ENCODE measurements at regions not wholly inside any gene's neighbourhood (a gene's known extent, or its start where the extent isn't known, plus 50 kb on each side); places are given as distances from the start of the nearest gene placed in this dataset.

- H3K27ac ChIP-seq (ENCODE audit: low read depth, low read length, poor library complexity, severe bottlenecking) = no peak overlapping the region
- POLR2A ChIA-PET = no interaction called here
- no peak overlapping the region for H3K4me3 ChIP-seq (ENCODE audit: low read depth, low read length, poor library complexity, severe bottlenecking)
- no peak for DNase-seq (ENCODE audit: low spot score)
- CTCF ChIA-PET (ENCODE audit: unreplicated experiment) = no interaction called here
- no TSS peak for BruUV-seq (replicated peaks)
- no peaks in the 10 kb centered on the region for H3K36me3 ChIP-seq (ENCODE audit: insufficient read depth, low read length)
- H3K9me3 ChIP-seq (ENCODE audit: low read length) = no peaks in the 10 kb centered on the region
- no peaks in the 10 kb centered on the region for H3K4me1 ChIP-seq (ENCODE audit: insufficient read depth, low read length, poor library complexity, severe bottlenecking)
- intact Hi-C loops (cut with micrococcal nuclease; ENCODE audit: unreplicated experiment) = no loop called here
- H2AFZ ChIP-seq (ENCODE audit: low read length) = no peak overlapping the region
- no peaks in the 10 kb centered on the region for H3K9me2 ChIP-seq (ENCODE audit: insufficient read depth, low read length)
- no peaks in the 10 kb centered on the region for H4K20me1 ChIP-seq (ENCODE audit: insufficient read depth, low read length)
- no peak for TF ChIP-seq CTCF (conservative IDR thresholded peaks at IDR 0.05; ENCODE audit: low read length)
- TF ChIP-seq EZH2phosphoT487 (IDR thresholded peaks at IDR 0.05; ENCODE audit: borderline replicate concordance, low read depth, low read length) = no peak
- no peak overlapping the region for H3K4me2 ChIP-seq (ENCODE audit: low read length)
- H3K79me2 ChIP-seq (ENCODE audit: insufficient read depth, low read depth, low read length) = no peaks in the 10 kb centered on the region
These were observed 108.9 kb downstream of the SAMD9 start for GRCh38 chr7:93008833-93009232.

GRCh38 chr7:93006480-93007095, 111.2 kb downstream of the SAMD9 start:
- CTCF ChIA-PET (ENCODE audit: unreplicated experiment) = no interaction called here
- BruUV-seq (replicated peaks) = no TSS peak
- POLR2A ChIA-PET = interaction anchor here (0.6 kb wide), 1 partner anchor 42 kb away, joined by 3 read pairs; no protein-coding TSS in a partner anchor
- intact Hi-C loops (cut with micrococcal nuclease; ENCODE audit: unreplicated experiment) = no loop called here
- H3K36me3 ChIP-seq (ENCODE audit: insufficient read depth, low read length) = no peaks in the 10 kb centered on the region
- no peak overlapping the region for H2AFZ ChIP-seq (ENCODE audit: low read length)
- H3K4me2 ChIP-seq (ENCODE audit: low read length) = no peak overlapping the region
- H3K4me3 ChIP-seq (ENCODE audit: low read depth, low read length, poor library complexity, severe bottlenecking) = no peak overlapping the region
- no peaks in the 10 kb centered on the region for H3K4me1 ChIP-seq (ENCODE audit: insufficient read depth, low read length, poor library complexity, severe bottlenecking)
- no peak for DNase-seq (ENCODE audit: low spot score)
- H3K27ac ChIP-seq (ENCODE audit: low read depth, low read length, poor library complexity, severe bottlenecking) = no peak overlapping the region
- H3K9me2 ChIP-seq (ENCODE audit: insufficient read depth, low read length) = no peaks in the 10 kb centered on the region
- TF ChIP-seq CTCF (conservative IDR thresholded peaks at IDR 0.05; ENCODE audit: low read length) = no peak
- TF ChIP-seq EZH2phosphoT487 (IDR thresholded peaks at IDR 0.05; ENCODE audit: borderline replicate concordance, low read depth, low read length) = no peak
- no peaks in the 10 kb centered on the region for H4K20me1 ChIP-seq (ENCODE audit: insufficient read depth, low read length)
- no peaks in the 10 kb centered on the region for H3K79me2 ChIP-seq (ENCODE audit: insufficient read depth, low read depth, low read length)
- no peaks in the 10 kb centered on the region for H3K9me3 ChIP-seq (ENCODE audit: low read length)

GRCh38 chr7:93004906-93005305, 112.9 kb downstream of the SAMD9 start:
- no peak for DNase-seq (ENCODE audit: low spot score)
- Histone ChIP-seq H3K9me3 (ENCODE audit: low read length) (no peaks in the 10 kb centered on the region), H3K4me1 (ENCODE audit: insufficient read depth, low read length, poor library complexity, severe bottlenecking) (no peaks in the 10 kb centered on the region), H3K36me3 (ENCODE audit: insufficient read depth, low read length) (no peaks in the 10 kb centered on the region), H3K27ac (ENCODE audit: low read depth, low read length, poor library complexity, severe bottlenecking) (no peak overlapping the region), H3K79me2 (ENCODE audit: insufficient read depth, low read depth, low read length) (no peaks in the 10 kb centered on the region), H3K4me2 (ENCODE audit: low read length) (no peak overlapping the region), H3K9me2 (ENCODE audit: insufficient read depth, low read length) (no peaks in the 10 kb centered on the region), H2AFZ (ENCODE audit: low read length) (no peak overlapping the region), H4K20me1 (ENCODE audit: insufficient read depth, low read length) (no peaks in the 10 kb centered on the region), H3K4me3 (ENCODE audit: low read depth, low read length, poor library complexity, severe bottlenecking) (no peak overlapping the region)
- ChIA-PET POLR2A (no interaction called here), CTCF (ENCODE audit: unreplicated experiment) (no interaction called here)
- BruUV-seq (replicated peaks) = no TSS peak
- intact Hi-C loops (cut with micrococcal nuclease; ENCODE audit: unreplicated experiment) = no loop called here
- TF ChIP-seq EZH2phosphoT487 (IDR thresholded peaks at IDR 0.05; ENCODE audit: borderline replicate concordance, low read depth, low read length) = no peak
- no peak for TF ChIP-seq CTCF (conservative IDR thresholded peaks at IDR 0.05; ENCODE audit: low read length)
